ENCODE measurements at regions not wholly inside any gene's neighbourhood (a gene's known extent, or its start where the extent isn't known, plus 50 kb on each side); places are given as distances from the start of the nearest gene placed in this dataset.

DNA sequence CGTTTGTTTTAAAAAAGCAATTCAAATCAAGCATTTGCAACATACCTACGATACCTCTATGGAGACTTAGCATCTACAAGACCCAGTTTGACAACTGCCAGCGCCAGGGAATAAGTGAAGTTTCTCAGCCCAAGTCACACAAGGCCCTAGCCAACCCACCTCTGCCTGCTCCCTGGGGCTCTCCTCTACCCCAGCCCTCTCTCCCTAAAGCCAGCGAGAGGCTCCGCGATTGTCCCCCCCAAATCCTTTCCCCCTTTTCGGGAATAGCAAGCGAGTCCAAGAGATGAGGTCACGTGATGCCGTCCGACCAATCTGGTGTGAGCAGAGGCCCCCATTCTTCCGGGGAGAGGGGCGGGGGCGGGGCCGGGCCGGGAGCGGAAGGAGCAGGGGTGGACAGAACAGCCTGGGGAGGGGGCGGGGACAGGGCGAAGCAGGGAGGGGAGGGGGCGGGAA lies 102.2 kb upstream of the RAB6C start:
- peak; percentile 30 for DNase-seq (ENCODE audit: low read depth)
- peak overlapping the region; percentile 59 for H3K4me3 ChIP-seq (ENCODE audit: low read depth, low read length)
- TF ChIP-seq, protein P1, sequence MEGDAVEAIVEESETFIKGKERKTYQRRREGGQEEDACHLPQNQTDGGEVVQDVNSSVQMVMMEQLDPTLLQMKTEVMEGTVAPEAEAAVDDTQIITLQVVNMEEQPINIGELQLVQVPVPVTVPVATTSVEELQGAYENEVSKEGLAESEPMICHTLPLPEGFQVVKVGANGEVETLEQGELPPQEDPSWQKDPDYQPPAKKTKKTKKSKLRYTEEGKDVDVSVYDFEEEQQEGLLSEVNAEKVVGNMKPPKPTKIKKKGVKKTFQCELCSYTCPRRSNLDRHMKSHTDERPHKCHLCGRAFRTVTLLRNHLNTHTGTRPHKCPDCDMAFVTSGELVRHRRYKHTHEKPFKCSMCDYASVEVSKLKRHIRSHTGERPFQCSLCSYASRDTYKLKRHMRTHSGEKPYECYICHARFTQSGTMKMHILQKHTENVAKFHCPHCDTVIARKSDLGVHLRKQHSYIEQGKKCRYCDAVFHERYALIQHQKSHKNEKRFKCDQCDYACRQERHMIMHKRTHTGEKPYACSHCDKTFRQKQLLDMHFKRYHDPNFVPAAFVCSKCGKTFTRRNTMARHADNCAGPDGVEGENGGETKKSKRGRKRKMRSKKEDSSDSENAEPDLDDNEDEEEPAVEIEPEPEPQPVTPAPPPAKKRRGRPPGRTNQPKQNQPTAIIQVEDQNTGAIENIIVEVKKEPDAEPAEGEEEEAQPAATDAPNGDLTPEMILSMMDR (IDR thresholded peaks at IDR 0.05; ENCODE audit: control insufficient read depth, extremely low read depth, insufficient read depth): no peak

- DNase-seq (ENCODE audit: low read depth): no peak
- TF ChIP-seq, protein P1 (IDR thresholded peaks at IDR 0.05; ENCODE audit: control insufficient read depth, extremely low read depth, insufficient read depth): no peak
- H3K4me3 ChIP-seq (ENCODE audit: low read depth, low read length): peak overlapping the region; percentile 16
These were observed 101.4 kb upstream of the RAB6C start for GRCh38 chr2:129877795-129878775.

DNA sequence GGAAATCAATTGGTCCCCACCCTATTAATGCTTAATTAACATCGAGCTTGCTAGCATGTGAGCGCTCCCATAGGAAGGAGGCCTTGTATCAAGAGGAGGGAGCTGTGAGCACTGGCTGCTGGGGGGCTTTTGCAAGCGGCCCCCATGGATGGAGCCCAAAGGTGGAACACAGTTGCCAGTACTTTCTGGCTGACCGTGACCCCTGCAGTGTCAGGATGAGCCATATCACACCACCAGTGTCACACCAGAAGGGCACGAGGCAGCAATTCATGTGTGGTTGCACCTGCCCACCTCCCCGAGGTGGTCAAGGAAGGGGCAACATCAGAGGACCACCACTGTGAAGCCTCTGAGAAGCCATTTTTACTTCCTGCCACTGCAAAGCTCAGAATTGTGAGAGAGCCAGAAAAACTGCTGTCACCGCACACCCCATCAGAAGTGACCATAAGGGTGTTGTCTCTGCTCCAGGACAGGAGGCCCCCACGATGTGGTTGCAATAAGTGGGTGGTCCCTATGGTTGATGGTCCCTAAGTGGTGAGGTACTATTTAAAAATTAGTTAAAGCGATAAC lies 99.8 kb upstream of the RAB6C start:
- DNase-seq (ENCODE audit: low read depth): no peak
- TF ChIP-seq, protein P1 (IDR thresholded peaks at IDR 0.05; ENCODE audit: control insufficient read depth, extremely low read depth, insufficient read depth): no peak
- H3K4me3 ChIP-seq (ENCODE audit: low read depth, low read length): no peak overlapping the region

GRCh38 chr2:129880309-129880708 lies 99.2 kb upstream of the RAB6C start:
- DNase-seq (ENCODE audit: low read depth): no peak
- TF ChIP-seq, protein P1 (IDR thresholded peaks at IDR 0.05; ENCODE audit: control insufficient read depth, extremely low read depth, insufficient read depth): no peak
- H3K4me3 ChIP-seq (ENCODE audit: low read depth, low read length): no peak overlapping the region

GRCh38 chr2:129880971-129881370 lies 98.5 kb upstream of the RAB6C start:
- no peak overlapping the region for H3K4me3 ChIP-seq (ENCODE audit: low read depth, low read length)
- no peak for DNase-seq (ENCODE audit: low read depth)
- TF ChIP-seq, protein P1 (IDR thresholded peaks at IDR 0.05; ENCODE audit: control insufficient read depth, extremely low read depth, insufficient read depth): no peak

- no peak overlapping the region for H3K4me3 ChIP-seq (ENCODE audit: low read depth, low read length)
- TF ChIP-seq, protein P1 (IDR thresholded peaks at IDR 0.05; ENCODE audit: control insufficient read depth, extremely low read depth, insufficient read depth): no peak
- no peak for DNase-seq (ENCODE audit: low read depth)
These were observed 97.6 kb upstream of the RAB6C start for GRCh38 chr2:129881786-129882396.

Data from LNCaP clone FGC (cell line).